Right cardiac atrium (tissue), 5 donors: ENCODE measurements at regions not wholly inside any gene's neighbourhood (a gene's known extent, or its start where the extent isn't known, plus 50 kb on each side); places are given as distances from the start of the nearest gene placed in this dataset.
"Not testable (repeated sequence)": the region's sequence is repeated elsewhere in the genome, so short reads cannot be mapped to it uniquely, and the experiment has no call there.

Experiments used
- ATAC-seq, 2 donors: fragments of 200-7000 bp; cut with Tn5 transposase; one replicate each; pipeline versions ENCODE4 v1.8.0 to v1.9.1; 2020; ENCODE audit warnings: moderate library complexity in 2 of 2, mild to moderate bottlenecking in 1 of 2
- DNase-seq, 3 donors: peaks; one replicate each; pipeline ENCODE4 v3.0.0-alpha.2; 2020
- H3K27ac ChIP-seq: one replicate; pipeline ENCODE4 v1.5.1; 2013; ENCODE audit warnings: mild to moderate bottlenecking, low read length, control low read depth, moderate library complexity
- H3K27me3 ChIP-seq: one replicate; pipeline ENCODE4 v1.6.1; 2013; ENCODE audit not compliant: control insufficient read depth, insufficient read depth
- H3K4me1 ChIP-seq: one replicate; pipeline ENCODE4 v1.6.1; 2013; ENCODE audit warnings: low read length; ENCODE audit not compliant: control insufficient read depth, insufficient read depth
- H3K4me3 ChIP-seq: one replicate; pipeline ENCODE4 v1.5.1; 2013; ENCODE audit warnings: low read length, control low read depth
- H3K9me3 ChIP-seq: one replicate; pipeline ENCODE4 v1.6.1; 2013; ENCODE audit warnings: low read length; ENCODE audit not compliant: control insufficient read depth
- WGBS: extraction: QIAGEN DNeasy Blood & Tissue Kit; methylation state at CpG from one replicate; pipeline ENCODE4 v1.1.7; 2013; 5-methylcytosine and 5-hydroxymethylcytosine counted together
- intact Hi-C, 4 donors: fragments of 100-400 bp; cut with DNase I; formaldehyde crosslinking; loops; one replicate each; pipeline versions ENCODE4 v1.11.0 to v1.14.0; 2022 to 2023
- donor health status: healthy with polysubstance abuse.
- donor health status: DM: no; HTN: yes; CAD: no.
- donor health status: DM: no; HTN: no; CAD: no.
- donor health status: DM: no; HTN: yes; CAD: no; lungs with severe emphysema.
- donor health status: DM: yes; HTN: yes; CAD: no.

GRCh38 chr5:10017786-10018185, 231.9 kb downstream of the ATPSCKMT start:
- intact Hi-C loops, result no loop called here

GRCh38 chr5:10016559-10016958, 233.1 kb downstream of the ATPSCKMT start:
- H3K4me1 ChIP-seq, ATAC-seq, H3K27me3 ChIP-seq, DNase-seq, H3K27ac ChIP-seq, H3K9me3 ChIP-seq, H3K4me3 ChIP-seq, intact Hi-C loops: not testable (repeated sequence)
- 75% methylated on average over 8 of the region's 8 CpGs for WGBS

More at GRCh38 chr5:10017786-10018185, 231.9 kb downstream of the ATPSCKMT start:
- H3K9me3 ChIP-seq, result peaks cover 8% of the 10 kb centered on the region
- no peak overlapping the region for H3K4me3 ChIP-seq
- 89% methylated on average over 4 of the region's 4 CpGs for WGBS
- DNase-seq (no peak), ATAC-seq (no peak)
- H3K27ac ChIP-seq, result no peak overlapping the region
- no peaks in the 10 kb centered on the region for H3K4me1 ChIP-seq
- H3K27me3 ChIP-seq, result no peaks in the 10 kb centered on the region

GRCh38 chr5:10015681-10016080, 234.0 kb downstream of the ATPSCKMT start:
- H3K27ac ChIP-seq, DNase-seq, ATAC-seq, H3K27me3 ChIP-seq, H3K4me3 ChIP-seq, H3K4me1 ChIP-seq, H3K9me3 ChIP-seq, intact Hi-C loops: not testable (repeated sequence)
- 96% methylated on average over 3 of the region's 3 CpGs for WGBS

GRCh38 chr5:10009802-10010201, 239.9 kb downstream of the ATPSCKMT start:
- no peak overlapping the region for H3K27ac ChIP-seq
- H3K27me3 ChIP-seq, result no peaks in the 10 kb centered on the region
- H3K9me3 ChIP-seq, result no peaks in the 10 kb centered on the region
- 60% methylated on average over 1 of the region's 1 CpG for WGBS
- no peak for ATAC-seq
- H3K4me1 ChIP-seq, result no peaks in the 10 kb centered on the region
- intact Hi-C loops, result no loop called here
- DNase-seq, result no peak
- H3K4me3 ChIP-seq, result no peak overlapping the region

GRCh38 chr5:9987101-9987500, 262.6 kb downstream of the ATPSCKMT start:
- no peak for ATAC-seq
- WGBS, result 32% methylated on average over 4 of the region's 4 CpGs

GRCh38 chr5:9977070-9977469, 272.6 kb downstream of the ATPSCKMT start:
- H3K4me1 ChIP-seq, result no peaks in the 10 kb centered on the region
- no peak overlapping the region for H3K27ac ChIP-seq
- DNase-seq, result no peak
- H3K9me3 ChIP-seq, result peaks cover 7% of the 10 kb centered on the region
- H3K27me3 ChIP-seq, result no peaks in the 10 kb centered on the region
- 54% methylated on average over 2 of the region's 2 CpGs for WGBS
- no peak for ATAC-seq
- H3K4me3 ChIP-seq, result no peak overlapping the region
- intact Hi-C loops, result no loop called here

More at GRCh38 chr5:9987101-9987500, 262.6 kb downstream of the ATPSCKMT start:
- intact Hi-C loops, result no loop called here
- no peaks in the 10 kb centered on the region for H3K27me3 ChIP-seq
- peaks cover 10% of the 10 kb centered on the region for H3K9me3 ChIP-seq
- no peak overlapping the region for H3K27ac ChIP-seq
- no peak for DNase-seq
- H3K4me3 ChIP-seq, result no peak overlapping the region
- no peaks in the 10 kb centered on the region for H3K4me1 ChIP-seq

GRCh38 chr5:9976621-9977020, 273.1 kb downstream of the ATPSCKMT start:
- Histone ChIP-seq H3K27ac (no peak overlapping the region), H3K4me3 (no peak overlapping the region), H3K27me3 (no peaks in the 10 kb centered on the region), H3K4me1 (no peaks in the 10 kb centered on the region), H3K9me3 (peaks cover 7% of the 10 kb centered on the region)
- DNase-seq (no peak), ATAC-seq (no peak)
- 81% methylated on average over 3 of the region's 3 CpGs for WGBS
- intact Hi-C loops, result no loop called here

- 87% methylated on average over 3 of the region's 3 CpGs for WGBS
- intact Hi-C loops, result no loop called here
- ATAC-seq (no peak), DNase-seq (no peak)
- no peaks in the 10 kb centered on the region for H3K4me1 ChIP-seq
- peaks cover 5% of the 10 kb centered on the region for H3K9me3 ChIP-seq
- no peaks in the 10 kb centered on the region for H3K27me3 ChIP-seq
- H3K4me3 ChIP-seq, result no peak overlapping the region
- no peak overlapping the region for H3K27ac ChIP-seq
Observed at GRCh38 chr5:9972059-9972458, 277.6 kb downstream of the ATPSCKMT start.

- DNase-seq (no peak), ATAC-seq (no peak)
- peaks cover 3% of the 10 kb centered on the region for H3K9me3 ChIP-seq
- H3K4me3 ChIP-seq, result no peak overlapping the region
- WGBS, result 74% methylated on average over 6 of the region's 6 CpGs
- H3K27me3 ChIP-seq, result no peaks in the 10 kb centered on the region
- no peak overlapping the region for H3K27ac ChIP-seq
- H3K4me1 ChIP-seq, result no peaks in the 10 kb centered on the region
- intact Hi-C loops, result no loop called here
Observed at GRCh38 chr5:9971301-9971700, 278.4 kb downstream of the ATPSCKMT start.

GRCh38 chr5:9958914-9959313, 290.8 kb downstream of the ATPSCKMT start:
- no peaks in the 10 kb centered on the region for H3K4me1 ChIP-seq
- no peak for DNase-seq
- WGBS, result 70% methylated on average over 5 of the region's 5 CpGs

GRCh38 chr5:9957214-9957613, 292.5 kb downstream of the ATPSCKMT start:
- intact Hi-C loops, result no loop called here
- Histone ChIP-seq H3K9me3 (peaks cover 5% of the 10 kb centered on the region), H3K27me3 (no peaks in the 10 kb centered on the region), H3K4me3 (no peak overlapping the region), H3K27ac (no peak overlapping the region), H3K4me1 (no peaks in the 10 kb centered on the region)
- 76% methylated on average over 1 of the region's 1 CpG for WGBS
- ATAC-seq (no peak), DNase-seq (no peak)

More at GRCh38 chr5:9958914-9959313, 290.8 kb downstream of the ATPSCKMT start:
- H3K4me3 ChIP-seq, result no peak overlapping the region
- no peak for ATAC-seq
- intact Hi-C loops, result no loop called here
- H3K27me3 ChIP-seq, result no peaks in the 10 kb centered on the region
- no peak overlapping the region for H3K27ac ChIP-seq
- H3K9me3 ChIP-seq, result peaks cover 10% of the 10 kb centered on the region

GRCh38 chr5:9956725-9957124, 293.0 kb downstream of the ATPSCKMT start:
- H3K9me3 ChIP-seq, result peaks cover 3% of the 10 kb centered on the region
- no peaks in the 10 kb centered on the region for H3K27me3 ChIP-seq
- no peak overlapping the region for H3K4me3 ChIP-seq
- H3K4me1 ChIP-seq, result no peaks in the 10 kb centered on the region
- H3K27ac ChIP-seq, result no peak overlapping the region
- DNase-seq (no peak), ATAC-seq (no peak)
- intact Hi-C loops, result no loop called here
